Astrocyte (in vitro differentiated cells and primary cell): ENCODE measurements at regions not wholly inside any gene's neighbourhood (a gene's known extent, or its start where the extent isn't known, plus 50 kb on each side); places are given as distances from the start of the nearest gene placed in this dataset.

ENCODE experiments used
- CTCF ChIP-seq: IDR thresholded peaks from 2 replicates; pipeline ENCODE4 v1.5.1; 2011; ENCODE audit warnings: low read depth, mild to moderate bottlenecking, inconsistent platforms, low read length, moderate library complexity; ENCODE audit not compliant: insufficient read depth
- EZH2 ChIP-seq: IDR thresholded peaks from 2 replicates; pipeline ENCODE4 v1.6.1; 2012; ENCODE audit warnings: mild to moderate bottlenecking, low read length, inconsistent platforms; ENCODE audit not compliant: insufficient read depth

GRCh38 chr13:60936281-60936680 is 479.4 kb downstream of the PCDH20 start:
- no peak for TF ChIP-seq CTCF
- no peak for TF ChIP-seq EZH2
